AG09309 (cell line): ENCODE measurements at regions not wholly inside any gene's neighbourhood (a gene's known extent, or its start where the extent isn't known, plus 50 kb on each side); places are given as distances from the start of the nearest gene placed in this dataset.

ENCODE experiments used
- DNase-seq: peaks from one replicate; pipeline ENCODE4 v3.0.0-alpha.2; 2010; ENCODE audit warnings: low read depth
- H3K4me3 ChIP-seq: 2 replicates; pipeline ENCODE4 v1.5.1; 2011; ENCODE audit warnings: mild to moderate bottlenecking, low read depth, low read length, moderate library complexity; ENCODE audit not compliant: control insufficient read depth
- TF ChIP-seq, protein P1 (sequence below): IDR thresholded peaks from 2 replicates; pipeline ENCODE4 v1.5.1; 2011; ENCODE audit warnings: mild to moderate bottlenecking, low read depth, low read length, inconsistent platforms; ENCODE audit not compliant: insufficient read depth, control insufficient read depth; ENCODE audit errors: missing control alignments

DNA sequence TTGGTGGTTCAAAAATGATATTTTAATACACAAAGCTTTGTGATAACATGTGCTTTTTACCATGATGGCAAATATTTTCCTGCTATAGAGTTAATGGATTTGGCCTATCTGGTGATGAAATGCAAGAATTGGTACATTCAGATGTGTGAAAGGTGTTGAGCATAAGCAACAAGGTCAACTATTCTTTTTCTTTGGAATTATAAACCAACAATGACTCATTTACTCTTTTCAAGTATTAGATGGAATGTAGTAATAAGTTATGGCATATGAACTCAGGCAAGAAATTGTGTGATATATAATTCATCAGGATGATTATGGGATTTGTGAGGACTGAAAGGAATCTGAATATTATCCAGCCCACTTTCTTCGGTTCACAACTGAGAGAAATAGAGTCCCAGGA is 471.4 kb downstream of the ETNK1 start:
- TF ChIP-seq, protein P1, sequence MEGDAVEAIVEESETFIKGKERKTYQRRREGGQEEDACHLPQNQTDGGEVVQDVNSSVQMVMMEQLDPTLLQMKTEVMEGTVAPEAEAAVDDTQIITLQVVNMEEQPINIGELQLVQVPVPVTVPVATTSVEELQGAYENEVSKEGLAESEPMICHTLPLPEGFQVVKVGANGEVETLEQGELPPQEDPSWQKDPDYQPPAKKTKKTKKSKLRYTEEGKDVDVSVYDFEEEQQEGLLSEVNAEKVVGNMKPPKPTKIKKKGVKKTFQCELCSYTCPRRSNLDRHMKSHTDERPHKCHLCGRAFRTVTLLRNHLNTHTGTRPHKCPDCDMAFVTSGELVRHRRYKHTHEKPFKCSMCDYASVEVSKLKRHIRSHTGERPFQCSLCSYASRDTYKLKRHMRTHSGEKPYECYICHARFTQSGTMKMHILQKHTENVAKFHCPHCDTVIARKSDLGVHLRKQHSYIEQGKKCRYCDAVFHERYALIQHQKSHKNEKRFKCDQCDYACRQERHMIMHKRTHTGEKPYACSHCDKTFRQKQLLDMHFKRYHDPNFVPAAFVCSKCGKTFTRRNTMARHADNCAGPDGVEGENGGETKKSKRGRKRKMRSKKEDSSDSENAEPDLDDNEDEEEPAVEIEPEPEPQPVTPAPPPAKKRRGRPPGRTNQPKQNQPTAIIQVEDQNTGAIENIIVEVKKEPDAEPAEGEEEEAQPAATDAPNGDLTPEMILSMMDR: no peak
- H3K4me3 ChIP-seq: no peak overlapping the region
- no peak for DNase-seq

DNA sequence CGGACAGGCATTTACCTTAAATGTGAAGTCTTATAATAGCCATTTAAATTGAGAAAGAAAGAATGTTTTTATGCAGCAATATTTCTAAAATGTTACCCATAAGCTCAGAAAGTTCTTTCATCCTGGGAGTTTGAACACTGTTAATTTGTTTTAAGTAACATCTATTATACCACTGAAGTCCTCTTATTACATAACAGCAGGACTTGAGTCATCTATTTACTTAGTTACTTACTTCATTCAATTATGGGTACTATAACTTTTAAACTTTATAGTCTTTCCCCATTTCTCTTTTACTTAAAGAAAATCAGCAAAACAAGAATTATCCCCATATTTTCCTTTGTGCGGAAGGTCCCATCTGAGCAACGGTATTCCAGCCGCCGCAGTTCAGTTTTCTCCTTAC is 473.1 kb downstream of the ETNK1 start:
- TF ChIP-seq, protein P1: no peak
- no peak for DNase-seq
- H3K4me3 ChIP-seq: no peak overlapping the region

DNA sequence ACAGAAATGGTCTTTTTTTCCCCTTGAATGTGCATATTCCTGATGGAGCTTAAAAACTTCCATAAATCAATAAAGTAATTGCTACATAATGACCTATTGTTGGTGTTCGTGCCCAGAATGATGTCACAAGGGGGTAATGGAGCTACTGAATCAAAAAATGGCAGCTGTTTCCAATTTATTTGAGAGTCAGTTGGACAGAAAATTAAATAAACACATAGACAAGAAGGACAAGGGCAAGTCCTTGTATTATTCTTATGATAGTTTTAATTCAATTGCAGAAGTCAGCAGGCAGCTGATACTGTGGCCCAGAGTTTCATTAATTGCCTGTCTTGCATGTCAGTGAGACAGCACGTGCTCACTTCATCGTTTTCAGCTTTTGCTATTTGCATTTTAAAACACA is 473.5 kb downstream of the ETNK1 start:
- TF ChIP-seq, protein P1: no peak
- H3K4me3 ChIP-seq: no peak overlapping the region

DNA sequence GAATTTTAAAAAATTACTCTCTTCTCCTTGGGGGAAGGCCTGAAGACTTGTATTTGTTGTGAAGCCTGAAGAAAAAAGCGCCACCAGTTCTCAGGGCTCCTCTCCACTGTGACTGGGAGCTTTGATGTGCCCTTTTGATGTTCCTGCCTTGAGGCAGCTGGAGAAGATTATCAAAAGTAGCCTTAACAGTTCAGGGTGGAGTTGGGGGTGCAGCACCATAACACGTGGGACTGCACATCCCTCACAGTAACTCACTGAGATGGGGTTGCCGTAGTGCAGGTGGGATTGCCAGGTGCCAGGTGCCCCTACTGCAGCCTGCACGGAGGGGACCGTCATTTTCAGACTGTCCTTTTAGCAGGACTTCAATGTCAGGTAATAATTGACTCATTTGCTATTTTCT is 474.1 kb downstream of the ETNK1 start:
- no peak for DNase-seq
- TF ChIP-seq, protein P1: no peak
- no peak overlapping the region for H3K4me3 ChIP-seq

More for the DNA sequence above, 473.5 kb downstream of the ETNK1 start:
- DNase-seq: no peak

DNA sequence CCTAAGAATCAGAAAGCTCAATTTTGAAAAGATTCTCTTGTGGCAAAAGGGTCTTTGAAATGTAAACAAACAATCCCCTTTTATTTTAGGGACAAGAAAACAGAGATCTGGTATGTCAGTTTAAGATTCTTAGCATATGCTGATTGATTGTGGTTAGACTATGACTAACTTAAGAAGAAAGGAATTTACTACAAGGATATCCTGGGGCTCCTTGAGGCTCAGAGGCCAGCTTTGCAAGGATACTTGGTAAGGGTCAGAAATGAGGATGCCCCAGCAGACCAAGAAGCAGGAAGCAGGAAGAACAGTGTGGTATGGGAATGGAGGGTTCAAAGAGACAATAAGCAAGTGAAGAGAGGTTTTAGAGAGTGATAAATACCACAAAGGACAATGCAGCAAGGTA is 474.6 kb downstream of the ETNK1 start:
- TF ChIP-seq, protein P1: no peak
- H3K4me3 ChIP-seq: no peak overlapping the region
- DNase-seq: no peak

DNA sequence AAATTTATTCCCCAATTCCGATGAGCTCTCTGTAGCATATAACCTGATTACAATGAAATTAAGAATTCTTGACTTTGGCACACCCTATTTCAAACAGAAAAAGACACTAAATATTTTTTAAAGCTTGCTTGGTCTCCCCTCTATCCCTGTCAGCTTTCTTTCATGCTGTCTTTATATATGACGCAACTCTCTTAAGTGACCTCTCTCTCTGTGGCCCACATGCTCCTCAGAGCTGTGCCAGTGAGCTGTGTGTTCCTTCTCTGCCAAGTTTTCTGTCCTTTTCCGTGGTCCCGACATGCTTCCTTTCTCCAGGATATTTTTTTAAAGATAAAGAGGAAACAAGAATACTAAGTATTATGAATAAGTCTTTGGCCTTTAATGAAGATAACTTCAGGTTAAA is 484.0 kb downstream of the ETNK1 start:
- DNase-seq: no peak
- TF ChIP-seq, protein P1: no peak
- no peak overlapping the region for H3K4me3 ChIP-seq

DNA sequence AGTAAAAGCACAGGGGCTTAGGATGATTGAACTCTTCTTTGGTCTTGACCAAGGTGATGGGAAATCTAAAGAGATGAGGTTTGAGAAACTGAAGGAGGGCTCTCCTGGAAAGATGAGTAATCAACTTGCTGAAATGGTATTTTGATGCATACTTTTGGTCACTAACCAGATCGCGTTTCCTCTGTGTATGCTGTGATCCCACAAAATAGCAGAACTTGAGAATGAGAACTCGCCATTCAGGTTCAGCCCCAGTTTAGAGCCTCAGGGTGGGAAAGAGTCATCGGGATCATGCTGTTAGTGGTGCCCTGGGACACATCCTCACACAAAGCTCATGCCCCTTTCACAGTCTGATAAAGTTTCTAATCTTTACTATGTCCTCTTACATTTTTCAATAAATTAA is 488.8 kb downstream of the ETNK1 start:
- H3K4me3 ChIP-seq: no peak overlapping the region
- DNase-seq: no peak
- TF ChIP-seq, protein P1: no peak
